Right lobe of liver (tissue), 4 donors: ENCODE measurements at regions not wholly inside any gene's neighbourhood (a gene's known extent, or its start where the extent isn't known, plus 50 kb on each side); places are given as distances from the start of the nearest gene placed in this dataset.

Source experiments
- CTCF ChIP-seq, 4 donors: fragments of 200-600 bp in 3 of 4; fragments of 450-650 bp in 1 of 4; IDR thresholded peaks; one replicate each; pipeline versions ENCODE4 v1.5.1 to v1.8.0; 2016 to 2022; ENCODE audit warnings: antibody characterized with exemption in 4 of 4, mild to moderate bottlenecking in 2 of 4
- POLR2A ChIP-seq: fragments of 450-650 bp; IDR thresholded peaks from one replicate; pipeline ENCODE4 v1.6.1; 2017; ENCODE audit warnings: antibody characterized with exemption, mild to moderate bottlenecking
- donor health status: DM: no; HTN: no; CAD: no.
- donor health status: DM: no; HTN: no; CAD: no.
- donor health status: DM: no; HTN: yes; CAD: no.

- no peak for TF ChIP-seq CTCF (IDR thresholded peaks at IDR 0.05)
- TF ChIP-seq POLR2A: no peak
These were observed 497.6 kb downstream of the MID1IP1 start for GRCh38 chrX:39298821-39299220.
